ENCODE measurements at regions not wholly inside any gene's neighbourhood (a gene's known extent, or its start where the extent isn't known, plus 50 kb on each side); places are given as distances from the start of the nearest gene placed in this dataset.
"Not testable (repeated sequence)": the region's sequence is repeated elsewhere in the genome, so short reads cannot be mapped to it uniquely, and the experiment has no call there.

DNA sequence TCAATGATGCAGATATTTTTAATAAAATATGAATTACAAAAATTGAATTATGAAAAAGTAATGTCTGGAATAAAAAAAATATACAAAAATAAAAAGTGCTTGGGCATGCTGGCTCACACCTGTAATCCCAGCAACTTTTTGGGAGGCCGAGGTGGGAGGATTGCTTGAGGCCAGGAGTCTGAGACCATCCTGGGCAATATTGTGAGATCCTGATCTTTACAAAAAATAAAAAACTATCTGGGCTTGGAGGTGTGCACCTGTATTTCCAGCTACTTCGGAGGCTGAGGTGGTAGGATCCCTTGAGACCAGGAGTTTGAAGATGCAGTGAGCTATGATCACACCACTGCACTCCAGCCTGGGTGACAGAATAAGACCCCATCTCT lies 141.8 kb downstream of the NPIPB5 start:
- TF ChIP-seq, protein P1, sequence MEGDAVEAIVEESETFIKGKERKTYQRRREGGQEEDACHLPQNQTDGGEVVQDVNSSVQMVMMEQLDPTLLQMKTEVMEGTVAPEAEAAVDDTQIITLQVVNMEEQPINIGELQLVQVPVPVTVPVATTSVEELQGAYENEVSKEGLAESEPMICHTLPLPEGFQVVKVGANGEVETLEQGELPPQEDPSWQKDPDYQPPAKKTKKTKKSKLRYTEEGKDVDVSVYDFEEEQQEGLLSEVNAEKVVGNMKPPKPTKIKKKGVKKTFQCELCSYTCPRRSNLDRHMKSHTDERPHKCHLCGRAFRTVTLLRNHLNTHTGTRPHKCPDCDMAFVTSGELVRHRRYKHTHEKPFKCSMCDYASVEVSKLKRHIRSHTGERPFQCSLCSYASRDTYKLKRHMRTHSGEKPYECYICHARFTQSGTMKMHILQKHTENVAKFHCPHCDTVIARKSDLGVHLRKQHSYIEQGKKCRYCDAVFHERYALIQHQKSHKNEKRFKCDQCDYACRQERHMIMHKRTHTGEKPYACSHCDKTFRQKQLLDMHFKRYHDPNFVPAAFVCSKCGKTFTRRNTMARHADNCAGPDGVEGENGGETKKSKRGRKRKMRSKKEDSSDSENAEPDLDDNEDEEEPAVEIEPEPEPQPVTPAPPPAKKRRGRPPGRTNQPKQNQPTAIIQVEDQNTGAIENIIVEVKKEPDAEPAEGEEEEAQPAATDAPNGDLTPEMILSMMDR (IDR thresholded peaks at IDR 0.05; ENCODE audit: low read length, missing control alignments), result no peak
- H3K4me3 ChIP-seq (replicated peaks; ENCODE audit: low read depth, low read length), result no peak overlapping the region
- DNase-seq (ENCODE audit: low read depth), result no peak

DNA sequence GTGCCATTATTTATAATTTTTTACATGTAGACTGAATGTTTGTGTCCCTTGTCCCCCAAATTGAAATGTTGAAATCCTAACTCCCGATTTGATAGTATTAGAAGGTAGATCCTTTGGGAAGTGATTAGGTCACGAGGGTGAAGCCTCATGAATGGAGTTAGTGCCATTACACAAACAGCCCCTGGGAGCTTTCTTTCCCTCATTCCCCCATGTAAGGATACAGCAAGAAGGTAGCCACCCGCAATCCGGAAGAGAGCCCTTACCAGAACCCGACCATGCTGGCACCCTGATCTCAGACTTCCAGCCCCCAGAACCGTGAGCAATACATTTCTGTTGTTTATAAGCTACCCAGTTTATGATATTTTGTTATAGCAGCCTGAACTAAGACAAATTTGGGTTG lies 143.2 kb downstream of the NPIPB5 start:
- no peak for DNase-seq (ENCODE audit: low read depth)
- H3K4me3 ChIP-seq (replicated peaks; ENCODE audit: low read depth, low read length), result no peak overlapping the region
- TF ChIP-seq, protein P1 (IDR thresholded peaks at IDR 0.05; ENCODE audit: low read length, missing control alignments), result no peak

DNA sequence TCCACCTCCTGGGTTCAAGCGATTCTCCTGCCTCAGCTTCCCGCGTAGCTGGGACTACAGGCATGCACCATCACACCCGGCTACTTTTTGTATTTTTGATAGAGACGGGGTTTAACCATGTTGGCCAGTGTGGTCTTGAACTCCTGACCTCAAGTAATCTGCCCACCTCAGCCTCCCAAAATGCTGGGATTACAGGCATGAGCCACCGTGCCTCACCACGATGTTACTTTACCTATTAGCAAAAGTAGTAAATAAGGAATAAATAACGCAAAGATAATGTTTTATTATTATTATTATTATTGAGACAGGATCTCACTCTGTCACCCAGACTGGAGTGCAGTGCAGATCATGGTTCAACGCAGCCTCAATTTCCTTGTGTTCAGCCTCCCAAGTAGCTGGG lies 145.9 kb downstream of the NPIPB5 start:
- not testable (repeated sequence) for DNase-seq (ENCODE audit: low read depth); H3K4me3 ChIP-seq (replicated peaks; ENCODE audit: low read depth, low read length)

DNA sequence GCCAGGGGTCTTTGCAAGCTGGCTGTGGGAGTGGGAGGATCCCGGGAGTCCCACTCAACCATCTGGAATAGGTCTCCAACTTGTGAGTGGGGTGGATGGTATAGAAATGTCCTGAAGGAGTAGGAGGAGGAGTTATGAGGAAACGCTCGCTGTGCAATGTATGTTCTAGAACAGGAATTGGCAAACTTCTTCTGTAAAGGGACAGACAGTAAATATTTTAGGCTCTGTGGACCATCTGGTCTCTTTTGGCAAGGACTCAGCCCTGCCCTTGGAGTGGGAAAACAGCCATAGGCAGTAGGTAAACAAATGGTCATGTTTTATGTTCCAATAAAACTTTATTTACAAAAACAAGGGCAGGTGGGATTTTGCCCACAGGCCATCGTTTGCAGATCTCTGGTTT lies 149.2 kb downstream of the NPIPB5 start:
- H3K4me3 ChIP-seq (replicated peaks; ENCODE audit: low read depth, low read length), result no peak overlapping the region
- TF ChIP-seq, protein P1 (IDR thresholded peaks at IDR 0.05; ENCODE audit: low read length, missing control alignments), result no peak
- no peak for DNase-seq (ENCODE audit: low read depth)

DNA sequence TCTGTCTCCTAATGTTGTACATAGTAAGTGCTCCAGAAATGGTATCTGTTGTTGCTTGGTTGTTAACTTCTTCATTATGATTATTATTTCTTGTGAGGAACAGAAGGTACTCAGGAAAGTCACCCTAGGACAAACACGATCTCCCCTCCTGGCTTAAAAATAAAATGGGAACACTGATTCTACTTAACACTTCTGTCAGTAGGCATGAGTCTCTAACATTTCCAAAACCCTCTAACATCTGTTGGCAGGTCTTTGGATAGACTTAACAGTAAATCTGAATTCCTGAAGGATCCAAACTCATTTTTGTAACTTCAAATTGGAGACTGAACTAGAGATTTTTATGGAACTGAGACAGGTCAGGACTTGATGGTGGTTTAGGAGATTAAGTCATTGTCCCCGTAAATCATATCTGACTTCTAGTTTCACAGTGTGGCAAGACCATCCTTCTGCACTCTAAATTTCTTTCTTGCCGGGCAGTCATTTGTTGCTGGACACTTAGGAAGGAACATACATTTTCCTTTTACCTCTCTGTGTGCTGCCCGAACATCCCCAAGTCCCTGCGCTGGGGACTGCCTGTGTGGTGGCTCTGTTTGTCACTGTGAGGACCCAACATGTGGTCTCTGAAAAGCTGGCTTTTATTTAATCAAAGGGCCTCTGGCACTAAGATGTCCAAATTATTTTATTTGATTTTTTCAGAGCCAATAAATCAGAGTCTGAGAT lies 149.9 kb downstream of the NPIPB5 start:
- TF ChIP-seq, protein P1 (IDR thresholded peaks at IDR 0.05; ENCODE audit: low read length, missing control alignments), result no peak
- H3K4me3 ChIP-seq (replicated peaks; ENCODE audit: low read depth, low read length), result no peak overlapping the region
- DNase-seq (ENCODE audit: low read depth), result no peak

DNA sequence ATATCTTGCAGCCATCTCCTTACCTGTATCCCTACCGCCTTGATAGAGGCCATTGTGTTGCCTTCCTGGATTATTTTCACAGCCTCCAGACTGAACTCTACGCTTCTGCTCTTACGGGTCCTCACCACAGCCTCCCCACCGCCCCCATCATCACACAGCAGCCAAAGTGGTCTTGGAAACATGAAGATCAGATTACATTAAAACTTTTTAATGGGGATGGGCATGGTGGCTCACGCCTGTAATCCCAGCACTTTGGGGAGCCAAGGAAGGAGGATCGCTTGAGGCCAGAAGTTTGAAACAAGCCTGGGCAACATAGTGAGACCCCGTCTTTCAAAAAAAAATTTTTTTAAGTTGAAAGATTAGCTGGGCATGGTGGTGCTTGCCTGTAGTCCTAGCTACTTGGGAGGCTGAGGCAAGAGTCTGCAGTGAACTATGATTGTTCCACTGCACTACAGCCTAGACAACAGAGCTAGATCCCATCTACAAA lies 150.5 kb downstream of the NPIPB5 start:
- TF ChIP-seq, protein P1 (IDR thresholded peaks at IDR 0.05; ENCODE audit: low read length, missing control alignments), result no peak
- no peak for DNase-seq (ENCODE audit: low read depth)
- H3K4me3 ChIP-seq (replicated peaks; ENCODE audit: low read depth, low read length), result no peak overlapping the region

DNA sequence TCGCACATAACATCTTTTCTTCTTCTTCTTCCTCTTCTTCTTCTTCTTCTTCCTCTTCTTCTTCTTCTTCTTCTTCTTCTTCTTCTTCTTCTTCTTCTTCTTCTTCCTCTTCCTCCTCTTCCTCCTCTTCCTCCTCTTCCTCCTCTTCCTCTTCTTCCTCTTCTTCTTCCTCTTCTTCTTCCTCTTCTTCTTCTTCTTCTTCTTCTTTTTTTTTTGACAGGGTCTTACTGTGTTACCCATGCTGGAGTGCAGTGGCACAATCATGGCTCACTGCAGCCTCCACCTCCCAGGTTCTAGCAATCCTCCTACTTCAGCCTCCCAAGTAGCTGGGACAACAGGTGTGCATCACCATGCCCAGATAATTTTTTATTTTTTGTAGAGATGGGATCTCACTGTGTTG lies 151.0 kb upstream of the HS3ST2 start:
- not testable (repeated sequence) for H3K4me3 ChIP-seq (replicated peaks; ENCODE audit: low read depth, low read length); DNase-seq (ENCODE audit: low read depth)

DNA sequence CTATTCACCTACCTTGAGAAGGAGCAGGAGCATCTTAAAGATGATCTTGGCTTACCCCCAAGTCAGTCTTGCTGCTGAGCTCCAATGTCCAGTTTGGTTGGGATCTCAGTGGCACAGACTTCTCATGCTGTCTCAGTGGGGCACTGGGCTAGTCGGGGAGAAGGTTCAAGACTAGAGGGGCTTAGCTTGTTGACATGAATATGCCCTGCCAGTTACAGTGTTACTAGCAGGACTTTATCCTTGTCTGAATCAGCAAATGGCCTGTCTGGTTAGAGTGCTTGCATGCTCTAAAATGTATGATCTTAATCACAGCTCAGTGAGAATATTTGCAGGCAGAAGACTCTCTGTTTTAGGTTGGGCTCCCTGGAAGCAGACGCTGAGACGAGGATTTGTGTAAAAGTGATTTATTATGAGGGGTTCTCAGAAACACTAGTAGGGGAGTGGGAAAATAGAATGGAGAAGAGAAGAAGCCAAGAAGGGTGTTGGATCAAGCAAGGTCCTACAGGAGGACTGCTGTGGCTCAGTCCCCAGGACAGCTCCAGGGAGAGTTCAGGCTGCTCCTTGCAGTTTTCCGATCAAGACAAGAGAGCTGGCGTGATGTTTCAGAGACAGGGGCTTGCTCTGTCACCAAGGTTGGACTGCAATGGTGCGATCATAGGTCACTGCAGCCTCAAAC lies 150.4 kb upstream of the HS3ST2 start:
- TF ChIP-seq, protein P1 (IDR thresholded peaks at IDR 0.05; ENCODE audit: low read length, missing control alignments), result no peak
- no peak for DNase-seq (ENCODE audit: low read depth)

More for the DNA sequence above, 150.4 kb upstream of the HS3ST2 start:
- H3K4me3 ChIP-seq (replicated peaks; ENCODE audit: low read depth, low read length), result no peak overlapping the region

Measured in fibroblast of pulmonary artery (primary cell).